Mucosa of descending colon (tissue), 3 donors: ENCODE measurements at regions not wholly inside any gene's neighbourhood (a gene's known extent, or its start where the extent isn't known, plus 50 kb on each side); places are given as distances from the start of the nearest gene placed in this dataset.

Experiments used
- ATAC-seq: fragments of 200-7000 bp; cut with Tn5 transposase; one replicate; pipeline ENCODE4 v1.9.1; 2020; ENCODE audit warnings: mild to moderate bottlenecking, moderate library complexity
- DNase-seq, 3 donors: peaks; one replicate each; pipeline ENCODE4 v3.0.0-alpha.2; 2020
- H3K36me3 ChIP-seq: fragments of 200-600 bp; one replicate; pipeline ENCODE4 v1.8.0; 2021; ENCODE audit warnings: low read depth, mild to moderate bottlenecking
- H3K4me1 ChIP-seq: fragments of 200-600 bp; one replicate; pipeline ENCODE4 v1.8.0; 2021; ENCODE audit warnings: low read depth, mild to moderate bottlenecking
- H3K4me3 ChIP-seq: fragments of 200-600 bp; one replicate; pipeline ENCODE4 v1.8.0; 2021; ENCODE audit warnings: mild to moderate bottlenecking
- H3K9me3 ChIP-seq: fragments of 200-600 bp; one replicate; pipeline ENCODE4 v1.8.0; 2021; ENCODE audit warnings: mild to moderate bottlenecking
- CTCF ChIP-seq: fragments of 200-600 bp; IDR thresholded peaks from one replicate; pipeline ENCODE4 v1.8.0; 2022; ENCODE audit warnings: antibody characterized with exemption, mild to moderate bottlenecking
- intact Hi-C, 2 donors: fragments of 100-400 bp; cut with DNase I in 1 of 2; cut with micrococcal nuclease in 1 of 2; formaldehyde crosslinking; loops; one replicate each; pipeline versions ENCODE4 v1.11.0 to v1.11.1; 2022; cut with DNase I, micrococcal nuclease
- donor health status: DM: no; HTN: no; CAD: no; lungs with moderate emphysema.
- donor health status: DM: no; HTN: no; CAD: no.
- donor health status: DM: no; HTN: yes; CAD: no.

DNA sequence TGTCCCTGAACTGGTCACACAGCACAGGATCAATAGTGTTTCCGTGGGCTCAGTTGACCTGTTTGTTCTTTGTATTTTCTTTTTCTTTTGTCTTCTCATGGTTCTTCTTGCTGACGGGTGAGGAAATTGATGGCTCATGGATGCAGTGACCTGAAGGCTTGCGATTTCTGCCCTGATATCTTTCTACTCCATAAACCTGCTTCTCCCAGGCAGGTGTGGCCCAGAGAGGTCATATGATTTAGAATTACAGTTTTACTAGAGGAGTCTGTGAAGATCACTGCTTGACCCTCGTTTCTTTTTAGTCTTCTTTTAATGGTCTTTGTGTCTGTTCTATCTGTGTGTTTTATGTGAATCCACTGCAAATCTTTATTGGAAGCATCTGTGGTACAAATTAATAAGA lies 195.1 kb upstream of the KLF6 start:
- no peaks in the 10 kb centered on the region for H3K36me3 ChIP-seq
- ATAC-seq (peak; percentile 51), DNase-seq (no peak)
- H3K9me3 ChIP-seq = no peaks in the 10 kb centered on the region
- peaks cover 24% of the 10 kb centered on the region for H3K4me1 ChIP-seq
- no peak for TF ChIP-seq CTCF
- intact Hi-C loops = no loop called here
- no peak overlapping the region for H3K4me3 ChIP-seq

DNA sequence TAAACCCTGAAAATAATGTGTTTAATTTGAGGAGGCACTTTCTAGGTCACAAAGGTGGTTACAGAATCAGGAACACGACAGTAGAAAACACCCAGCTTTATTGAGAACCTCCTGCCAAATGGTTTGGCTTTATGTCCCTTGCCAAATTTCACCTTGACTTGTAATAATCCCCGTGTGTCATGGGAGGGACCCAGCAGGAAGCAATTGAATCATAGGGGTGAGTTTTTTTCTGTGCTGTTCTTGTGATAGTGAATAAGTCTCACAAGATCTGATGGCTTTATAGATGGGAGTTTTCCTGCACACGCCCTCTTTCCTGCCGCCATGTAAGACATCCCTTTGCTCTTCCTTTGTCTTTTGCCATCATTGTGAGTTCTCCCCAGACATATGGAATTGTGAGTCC lies 193.8 kb upstream of the KLF6 start:
- no peak overlapping the region for H3K4me3 ChIP-seq
- H3K4me1 ChIP-seq = peaks cover 24% of the 10 kb centered on the region
- intact Hi-C loops = loop anchor here in 1 of 2 donors (10.0 kb wide), 1 partner anchor 86 kb away; no protein-coding TSS in a partner anchor
- no peaks in the 10 kb centered on the region for H3K36me3 ChIP-seq
- peak; percentile 82 for ATAC-seq
- peak in 1 of 3 donors; percentile 47 for DNase-seq
- TF ChIP-seq CTCF = no peak
- H3K9me3 ChIP-seq = no peaks in the 10 kb centered on the region

DNA sequence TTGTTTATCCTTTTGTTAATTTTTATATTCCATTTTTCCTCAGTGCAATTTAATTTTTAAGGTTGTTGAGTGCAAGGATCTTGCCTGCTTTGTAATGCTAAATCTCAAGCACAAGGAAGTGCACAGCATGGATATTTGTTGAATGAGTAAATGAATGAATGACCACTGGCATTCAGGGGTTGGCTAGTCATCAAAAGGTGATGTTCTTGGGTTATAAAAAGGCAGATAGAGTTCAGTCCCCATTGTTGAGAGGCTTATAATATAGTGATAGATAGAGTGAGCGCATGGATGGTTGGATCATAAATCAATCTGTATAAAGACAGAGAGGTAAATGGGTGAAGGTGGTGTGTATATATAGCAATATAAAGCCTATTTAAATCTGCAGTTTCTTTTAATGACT lies 193.2 kb upstream of the KLF6 start:
- Histone ChIP-seq H3K4me3 (no peak overlapping the region), H3K4me1 (peaks cover 24% of the 10 kb centered on the region), H3K9me3 (no peaks in the 10 kb centered on the region), H3K36me3 (no peaks in the 10 kb centered on the region)
- TF ChIP-seq CTCF = no peak
- intact Hi-C loops = loop anchor here in 1 of 2 donors (10.0 kb wide), 1 partner anchor 87 kb away; no protein-coding TSS in a partner anchor
- ATAC-seq (peak; percentile 71), DNase-seq (no peak)

GRCh38 chr10:3977761-3978160 lies 192.8 kb upstream of the KLF6 start:
- Histone ChIP-seq H3K4me1 (peaks cover 24% of the 10 kb centered on the region), H3K9me3 (no peaks in the 10 kb centered on the region), H3K36me3 (no peaks in the 10 kb centered on the region), H3K4me3 (no peak overlapping the region)
- DNase-seq (no peak), ATAC-seq (no peak)
- TF ChIP-seq CTCF = no peak
- intact Hi-C loops = loop anchor here in 1 of 2 donors (10.0 kb wide), 1 partner anchor 87 kb away; no protein-coding TSS in a partner anchor

- no peak for DNase-seq
- intact Hi-C loops = loop anchor here in 1 of 2 donors (10.0 kb wide), 1 partner anchor 88 kb away; no protein-coding TSS in a partner anchor
- peaks cover 24% of the 10 kb centered on the region for H3K4me1 ChIP-seq
- no peak for TF ChIP-seq CTCF
- no peak overlapping the region for H3K4me3 ChIP-seq
- no peaks in the 10 kb centered on the region for H3K9me3 ChIP-seq
- no peak for ATAC-seq
- H3K36me3 ChIP-seq = no peaks in the 10 kb centered on the region
These were observed 191.7 kb upstream of the KLF6 start for GRCh38 chr10:3976718-3977117.

DNA sequence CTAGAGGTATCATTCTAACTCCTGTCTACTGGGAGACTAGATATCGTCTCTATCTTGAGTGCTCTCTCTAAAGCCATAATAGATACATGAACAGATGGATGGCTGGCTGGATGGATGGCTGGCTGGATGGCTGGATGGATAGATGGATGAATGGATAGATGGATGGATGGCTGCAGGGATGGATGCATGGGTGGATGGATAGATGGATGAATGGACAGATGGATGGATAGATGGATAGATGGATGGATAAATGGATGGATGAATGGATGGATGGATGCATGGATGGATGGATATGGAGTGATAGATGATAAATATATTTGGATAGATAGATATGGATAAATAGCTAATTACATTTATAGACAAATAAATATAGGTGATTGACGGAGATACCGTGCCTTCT lies 191.2 kb upstream of the KLF6 start:
- H3K9me3 ChIP-seq = no peaks in the 10 kb centered on the region
- no peak for TF ChIP-seq CTCF
- H3K36me3 ChIP-seq = no peaks in the 10 kb centered on the region
- peaks cover 24% of the 10 kb centered on the region for H3K4me1 ChIP-seq
- intact Hi-C loops = loop anchor here in 1 of 2 donors (10.0 kb wide), 1 partner anchor 89 kb away; no protein-coding TSS in a partner anchor
- ATAC-seq (no peak), DNase-seq (no peak)
- no peak overlapping the region for H3K4me3 ChIP-seq
